Limb (tissue), 2 donors: ENCODE measurements at regions not wholly inside any gene's neighbourhood (a gene's known extent, or its start where the extent isn't known, plus 50 kb on each side); places are given as distances from the start of the nearest gene placed in this dataset.
"Not testable (repeated sequence)": the region's sequence is repeated elsewhere in the genome, so short reads cannot be mapped to it uniquely, and the experiment has no call there.

Experiments
- DNase-seq, 2 donors: peaks; one replicate each; pipeline ENCODE4 v3.0.0-alpha.2; 2016; ENCODE audit errors: extremely low spot score in 2 of 2

GRCh38 chr5:98349251-98349989, 424.0 kb upstream of the RGMB start:
- DNase-seq = no peak

GRCh38 chr5:98349990-98350365, 423.5 kb upstream of the RGMB start:
- no peak for DNase-seq

- no peak for DNase-seq
Measured at GRCh38 chr5:98354922-98355321, 418.5 kb upstream of the RGMB start.

GRCh38 chr5:98360548-98360947, 412.9 kb upstream of the RGMB start:
- no peak for DNase-seq

GRCh38 chr5:98363157-98363556, 410.3 kb upstream of the RGMB start:
- DNase-seq = no peak

- DNase-seq = no peak
Measured at GRCh38 chr5:98364549-98364948, 408.9 kb upstream of the RGMB start.

DNA sequence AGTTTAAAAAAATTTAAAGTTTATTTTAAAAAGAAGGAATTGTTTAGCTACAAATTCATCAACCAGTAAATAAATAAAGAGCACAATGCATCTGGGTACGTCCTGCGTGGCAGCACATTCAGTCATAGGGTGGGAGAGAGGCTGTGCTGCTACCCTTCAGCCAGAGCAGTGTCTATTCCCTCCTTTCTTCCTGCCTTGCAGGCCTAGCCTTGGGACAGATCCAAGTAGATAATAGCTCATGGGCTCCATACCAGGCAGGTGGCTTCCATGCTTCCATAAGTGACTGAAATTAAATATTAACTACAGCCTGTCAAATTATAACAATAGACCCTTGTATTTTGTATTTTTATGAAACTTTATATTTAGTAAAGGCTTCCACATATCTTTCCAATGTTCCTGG, 408.3 kb upstream of the RGMB start:
- peak in 1 of 2 donors; percentile 26 for DNase-seq

DNA sequence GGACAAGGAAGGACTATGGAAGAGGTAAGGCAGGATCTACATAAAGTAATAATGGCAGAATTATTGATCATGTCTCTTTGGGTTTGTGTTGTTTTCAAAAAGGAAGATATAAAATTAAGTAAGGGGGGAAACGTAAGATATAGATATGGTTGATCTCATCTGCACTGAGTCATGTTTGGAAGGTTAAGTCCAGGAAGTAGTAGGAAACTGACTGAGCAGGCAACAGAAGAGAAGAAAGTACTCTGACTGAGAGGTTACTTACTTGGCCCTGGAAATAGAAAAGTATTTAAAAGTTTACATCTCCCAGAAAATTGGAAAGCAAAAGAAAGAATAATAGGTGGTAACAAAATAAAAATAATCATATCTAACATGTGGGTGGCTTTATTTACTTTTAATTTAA, 405.3 kb upstream of the RGMB start:
- no peak for DNase-seq

DNA sequence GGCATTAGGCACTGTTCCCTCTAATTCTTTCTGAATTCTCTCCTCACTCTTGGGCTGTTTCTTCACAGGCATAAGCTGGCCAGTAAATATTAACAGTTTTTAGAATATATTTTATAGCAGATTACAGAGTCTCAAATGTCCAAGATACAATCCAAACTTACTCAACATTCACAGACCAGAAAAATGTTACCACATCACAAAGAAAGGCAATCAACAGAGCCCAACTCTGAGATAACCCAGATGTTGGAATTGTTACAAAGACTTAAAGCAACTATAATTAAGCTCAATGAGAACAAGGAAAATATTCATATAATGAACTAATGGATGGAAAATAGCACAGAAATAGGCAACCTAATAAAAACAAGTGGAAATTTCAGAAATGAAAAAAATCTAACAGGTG, 401.1 kb upstream of the RGMB start:
- no peak for DNase-seq

DNA sequence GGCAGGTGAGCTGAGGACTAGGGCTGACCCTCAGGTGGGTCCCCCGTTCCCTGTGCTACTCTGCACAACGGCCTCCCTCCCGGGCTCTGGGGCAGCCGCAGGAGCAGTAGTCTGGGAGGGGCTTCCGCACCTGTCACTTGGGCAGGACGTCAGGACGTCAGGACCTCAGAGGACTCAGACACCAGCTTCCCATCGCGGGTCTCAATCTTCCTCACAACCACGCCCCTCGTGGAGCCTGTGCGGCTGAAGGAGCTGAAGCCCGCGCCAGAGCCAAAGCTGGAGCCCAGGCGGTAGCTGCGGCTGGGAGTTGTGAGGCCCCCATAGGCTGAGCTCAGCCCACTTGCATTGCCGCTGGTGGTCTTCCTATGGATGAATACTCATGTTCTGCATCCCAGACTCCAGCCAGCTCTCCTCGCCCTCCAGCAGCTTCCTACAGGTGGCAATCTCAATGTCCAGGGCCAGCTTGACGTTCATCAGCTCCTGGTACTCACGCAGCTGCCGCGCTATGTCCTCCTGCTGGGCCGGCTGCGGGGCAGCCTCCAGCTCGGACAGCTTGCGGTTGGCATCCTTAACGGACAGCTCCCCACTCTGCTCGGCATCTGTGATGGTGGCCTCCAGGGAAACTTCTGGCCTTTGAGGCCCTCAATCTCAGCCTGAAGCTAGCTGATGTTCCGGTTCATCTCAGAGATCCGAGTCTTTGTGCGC, 381.4 kb upstream of the RGMB start:
- DNase-seq = no peak

DNA sequence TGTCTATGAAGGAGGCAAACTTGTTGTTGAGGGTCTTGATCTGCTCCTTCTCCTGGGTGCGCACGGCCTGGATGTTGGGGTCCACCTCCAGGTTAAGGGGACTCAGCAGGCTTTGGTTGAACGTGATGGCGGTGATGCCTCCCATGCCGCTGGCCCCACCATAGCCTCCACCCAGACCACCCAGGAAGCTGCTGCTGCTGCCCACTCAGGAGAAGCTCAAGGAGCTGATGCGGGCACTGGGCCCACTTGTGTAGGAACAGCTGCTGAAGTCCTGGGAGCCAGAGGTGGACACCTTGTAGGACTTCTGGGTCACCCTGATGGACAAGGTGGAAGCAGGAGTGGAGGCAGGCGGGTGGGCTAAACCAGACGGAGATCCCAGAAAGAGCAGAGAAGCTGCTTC, 380.3 kb upstream of the RGMB start:
- DNase-seq = not testable (repeated sequence)

DNA sequence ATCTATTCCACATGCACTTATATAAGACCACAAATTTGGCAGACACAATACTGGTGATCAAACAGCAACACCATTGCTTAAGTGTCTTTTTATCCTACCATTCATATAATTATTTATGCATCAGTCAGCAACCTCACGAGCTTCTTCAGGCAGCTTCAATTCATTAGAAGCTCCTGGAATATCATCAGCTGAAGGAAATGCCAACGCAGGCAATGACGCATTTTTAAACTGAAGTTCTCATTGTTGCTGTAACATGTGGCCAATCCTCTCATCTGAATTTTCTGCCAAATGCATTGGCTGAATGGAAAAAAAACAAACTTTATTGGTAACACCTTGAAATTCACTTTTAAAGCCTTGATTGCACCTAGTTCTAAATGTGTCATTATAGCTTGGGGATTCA, 376.4 kb upstream of the RGMB start:
- no peak for DNase-seq

- DNase-seq = no peak
Measured at GRCh38 chr5:98398465-98398864, 375.0 kb upstream of the RGMB start.

- DNase-seq = no peak
Measured at GRCh38 chr5:98401656-98402055, 371.8 kb upstream of the RGMB start.

DNA sequence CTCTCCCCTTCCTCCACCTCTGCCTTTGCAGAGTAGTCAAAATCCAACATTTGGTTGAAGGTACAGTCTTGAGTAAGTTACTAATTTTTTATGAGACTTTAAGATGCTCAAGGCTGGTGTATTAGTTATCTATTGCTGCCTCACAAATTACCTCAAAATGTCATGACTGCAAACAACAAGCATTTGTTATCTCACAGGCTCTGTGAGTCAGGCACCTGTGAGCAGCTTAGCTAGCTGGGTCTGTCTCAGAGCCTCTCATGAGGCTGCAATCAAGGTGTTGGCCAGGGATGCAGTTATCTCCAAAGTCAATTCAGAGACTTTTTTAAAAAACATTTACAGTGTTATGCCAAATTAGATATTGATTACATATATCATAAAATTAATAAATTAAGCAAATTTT, 371.3 kb upstream of the RGMB start:
- DNase-seq = no peak

- no peak for DNase-seq
Measured at GRCh38 chr5:98403131-98403530, 370.3 kb upstream of the RGMB start.

DNA sequence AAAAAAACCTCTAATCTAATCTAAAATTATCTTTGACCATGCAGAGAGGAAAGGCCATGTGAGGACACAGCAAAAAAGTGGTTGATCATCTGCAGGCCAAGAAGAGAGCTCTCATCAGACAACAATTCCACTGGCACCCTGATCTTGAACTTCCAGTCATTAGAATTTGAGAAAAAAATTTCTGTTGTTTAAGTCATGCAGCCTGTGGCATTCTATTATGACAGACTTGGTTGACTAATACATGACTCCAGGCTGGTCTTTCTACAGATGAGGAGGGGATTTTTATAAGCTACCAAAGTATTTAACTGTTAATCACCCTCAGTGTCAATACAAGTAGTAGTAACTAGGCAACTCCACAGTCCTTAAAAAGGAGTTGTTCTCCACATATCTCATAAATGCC, 358.5 kb upstream of the RGMB start:
- DNase-seq = no peak

- DNase-seq = no peak
Measured at GRCh38 chr5:98415663-98416062, 357.8 kb upstream of the RGMB start.

DNA sequence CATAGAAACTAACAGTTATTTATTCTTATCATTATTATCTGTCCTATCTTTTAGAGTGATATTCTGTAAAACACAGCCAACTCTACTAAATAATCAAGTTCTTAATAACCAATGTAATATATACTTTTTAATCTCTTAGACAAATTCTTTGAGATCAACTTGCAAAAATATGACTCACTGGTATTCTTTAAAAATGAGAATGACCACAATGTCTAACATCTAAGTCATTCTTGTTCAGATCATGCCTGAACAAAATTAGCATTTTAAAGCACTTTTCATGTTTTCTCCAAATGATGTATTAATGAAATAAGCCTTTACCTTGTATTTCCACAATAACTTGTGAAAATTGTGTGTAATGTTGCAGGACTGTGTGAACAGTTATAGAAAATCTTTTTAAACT, 356.9 kb upstream of the RGMB start:
- no peak for DNase-seq

DNA sequence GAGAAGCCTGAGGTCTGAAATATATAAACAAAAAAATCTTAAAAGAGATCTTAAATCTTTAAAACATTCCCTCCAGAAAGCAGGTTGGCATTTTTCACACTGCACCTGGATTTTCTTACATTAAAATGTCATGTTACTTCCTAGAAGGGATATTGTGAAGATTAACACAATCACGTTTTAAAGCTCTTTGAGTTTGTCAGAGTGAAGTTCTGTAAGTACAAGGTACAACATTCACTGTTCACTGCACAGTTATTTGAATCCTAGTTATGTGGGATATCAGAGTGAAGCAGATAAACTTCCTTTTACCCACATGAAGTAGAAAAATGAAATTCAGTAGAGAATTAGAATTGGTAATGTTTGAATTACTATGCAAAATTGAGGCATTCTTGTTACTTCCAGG, 353.6 kb upstream of the RGMB start:
- no peak for DNase-seq

DNA sequence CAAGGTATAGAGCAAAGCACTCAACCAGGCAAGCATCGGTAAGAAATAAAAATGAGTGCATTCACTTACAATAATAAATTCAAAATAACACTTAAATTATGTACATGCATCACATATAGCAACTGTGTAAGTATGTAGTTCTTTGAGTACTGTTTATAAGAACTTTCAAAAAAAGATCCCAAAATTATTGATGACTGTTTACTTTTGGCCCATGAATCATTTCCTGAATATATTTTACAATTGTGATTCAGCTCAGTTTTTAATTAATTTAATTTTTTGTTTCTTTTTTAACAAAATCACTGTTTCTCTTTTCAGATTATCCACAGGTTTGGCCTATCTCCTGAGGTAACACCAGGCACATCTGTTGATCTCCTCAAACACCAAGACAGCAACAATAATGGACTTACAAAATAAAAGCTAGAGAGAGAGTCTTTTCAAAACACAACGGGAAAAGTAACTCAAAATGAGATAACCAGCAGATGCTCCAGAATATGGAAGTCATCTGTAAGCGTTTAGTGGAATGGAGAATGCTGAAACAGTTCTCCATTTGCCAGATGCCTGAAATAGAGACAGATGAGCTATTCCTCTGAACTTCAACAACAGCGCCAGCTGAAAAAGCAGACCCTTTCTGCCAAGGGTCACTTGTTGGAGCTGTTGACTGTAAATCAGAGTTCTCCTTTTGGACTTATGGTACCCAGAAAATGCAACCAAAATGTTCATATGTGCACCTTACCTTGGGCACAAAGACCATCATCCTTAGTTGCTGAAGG, 348.6 kb upstream of the RGMB start:
- DNase-seq = peak; percentile 37 to 62

DNA sequence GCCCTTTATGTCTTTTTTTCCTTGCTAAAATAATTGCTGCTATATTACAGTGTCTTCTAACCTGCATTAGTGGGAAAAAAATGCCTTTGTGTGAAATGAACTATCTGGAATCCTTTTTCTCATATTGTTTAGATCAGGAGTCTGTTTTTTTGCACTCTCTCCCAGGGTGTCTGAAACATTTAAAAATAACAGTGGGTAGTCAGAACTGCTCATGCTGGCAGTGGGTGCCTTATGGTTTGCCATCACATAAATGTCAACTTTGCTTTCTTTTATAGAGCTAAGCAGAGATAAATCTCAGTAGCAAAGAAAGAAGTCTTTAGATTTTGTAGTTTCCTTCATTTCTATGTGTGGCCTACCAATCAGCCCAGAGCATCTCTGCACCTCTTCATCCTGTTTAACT, 347.8 kb upstream of the RGMB start:
- no peak for DNase-seq

DNA sequence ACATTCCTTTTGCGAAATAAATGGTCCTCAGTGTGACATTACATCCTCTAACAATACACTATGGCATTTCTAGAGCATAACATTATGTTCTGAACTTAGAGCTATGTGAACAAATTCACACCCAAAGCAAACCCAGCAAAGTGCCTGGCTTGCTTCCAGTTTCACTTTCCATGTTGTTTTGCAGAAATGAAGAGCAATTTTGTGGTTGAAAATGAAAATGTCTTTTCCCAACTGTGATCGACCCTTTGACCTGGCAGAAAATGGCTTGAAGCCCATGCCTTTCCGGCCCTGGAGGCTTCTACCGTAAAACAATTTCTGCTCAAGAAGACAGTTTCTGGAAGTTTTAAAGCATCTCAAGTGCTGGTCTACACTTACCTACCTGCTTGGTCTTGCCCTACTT, 344.7 kb upstream of the RGMB start:
- DNase-seq = no peak
